GM12891 (cell line): ENCODE measurements at regions not wholly inside any gene's neighbourhood (a gene's known extent, or its start where the extent isn't known, plus 50 kb on each side); places are given as distances from the start of the nearest gene placed in this dataset.

Source experiments
- DNase-seq: peaks from one replicate; pipeline ENCODE4 v3.0.0; 2011; ENCODE audit warnings: low spot score; ENCODE audit not compliant: insufficient read length
- FAIRE-seq: peaks from 2 replicates; lab custom pipeline; 2011; peaks lifted over from hg19 to GRCh38; lab: Jason Lieb, UNC
- PAX5 ChIP-seq: IDR thresholded peaks from 2 replicates; pipeline ENCODE4 v1.6.1; 2011; ENCODE audit warnings: low read length, moderate library complexity, mild to moderate bottlenecking; ENCODE audit not compliant: insufficient read depth, severe bottlenecking
- POLR2A ChIP-seq: IDR thresholded peaks from 2 replicates; pipeline ENCODE4 v1.6.1; 2011; ENCODE audit warnings: low read depth, low read length, control low read depth
- POLR2AphosphoS5 ChIP-seq: IDR thresholded peaks from 2 replicates; pipeline ENCODE4 v1.6.1; 2011; ENCODE audit warnings: low read depth, low read length, control low read depth
- POU2F2 ChIP-seq: IDR thresholded peaks from 2 replicates; pipeline ENCODE4 v1.6.1; 2011; ENCODE audit warnings: low read depth, mild to moderate bottlenecking, control low read depth, low read length, moderate library complexity
- SPI1 ChIP-seq: IDR thresholded peaks from 2 replicates; pipeline ENCODE4 v1.6.1; 2011; ENCODE audit warnings: low read depth, low read length, control low read depth
- TAF1 ChIP-seq: IDR thresholded peaks from 2 replicates; pipeline ENCODE4 v1.6.1; 2011; ENCODE audit warnings: low read depth, low read length, control low read depth

GRCh38 chr9:108272349-108272899 lies 583.4 kb downstream of the ACTL7B start:
- FAIRE-seq (no peak), DNase-seq (no peak)
- TF ChIP-seq POU2F2: no peak
- TF ChIP-seq POLR2A: no peak
- TF ChIP-seq PAX5: no peak
- no peak for TF ChIP-seq SPI1
- TF ChIP-seq POLR2AphosphoS5: no peak
- TF ChIP-seq TAF1: no peak

GRCh38 chr9:108271646-108272348 lies 584.0 kb downstream of the ACTL7B start:
- DNase-seq (no peak), FAIRE-seq (no peak)
- TF ChIP-seq TAF1: no peak
- TF ChIP-seq SPI1: no peak
- TF ChIP-seq POLR2AphosphoS5: no peak
- TF ChIP-seq PAX5: no peak
- TF ChIP-seq POLR2A: no peak
- TF ChIP-seq POU2F2: no peak

- DNase-seq: no peak
- TF ChIP-seq TAF1 (no peak), POLR2AphosphoS5 (no peak), PAX5 (no peak), POU2F2 (no peak), POLR2A (no peak), SPI1 (no peak)
- no peak for FAIRE-seq
Measured at GRCh38 chr9:108271236-108271635, 584.5 kb downstream of the ACTL7B start.

GRCh38 chr9:108270561-108270960 lies 585.2 kb downstream of the ACTL7B start:
- FAIRE-seq (no peak), DNase-seq (no peak)
- TF ChIP-seq PAX5 (no peak), POLR2A (no peak), POLR2AphosphoS5 (no peak), SPI1 (no peak)

- DNase-seq: no peak
- FAIRE-seq: no peak
- TF ChIP-seq SPI1 (no peak), TAF1 (no peak), POU2F2 (no peak), POLR2A (no peak), POLR2AphosphoS5 (no peak), PAX5 (no peak)
Measured at GRCh38 chr9:108270051-108270450, 585.7 kb downstream of the ACTL7B start.

- DNase-seq: no peak
- FAIRE-seq: no peak
- TF ChIP-seq SPI1 (no peak), POLR2A (no peak), TAF1 (no peak), PAX5 (no peak), POLR2AphosphoS5 (no peak), POU2F2 (no peak)
Measured at GRCh38 chr9:108269371-108269770, 586.4 kb downstream of the ACTL7B start.

GRCh38 chr9:108265065-108265464 lies 590.7 kb downstream of the ACTL7B start:
- TF ChIP-seq TAF1 (no peak), POLR2AphosphoS5 (no peak), POU2F2 (no peak), SPI1 (no peak), PAX5 (no peak), POLR2A (no peak)
- no peak for FAIRE-seq
- no peak for DNase-seq

GRCh38 chr9:108264093-108264492 lies 591.7 kb downstream of the ACTL7B start:
- no peak for TF ChIP-seq POLR2AphosphoS5
- TF ChIP-seq POLR2A: no peak
- no peak for TF ChIP-seq POU2F2
- no peak for TF ChIP-seq PAX5
- TF ChIP-seq SPI1: no peak
- FAIRE-seq (no peak), DNase-seq (no peak)

- no peak for TF ChIP-seq SPI1
- TF ChIP-seq POLR2AphosphoS5: no peak
- no peak for TF ChIP-seq PAX5
- TF ChIP-seq POLR2A: no peak
- no peak for TF ChIP-seq POU2F2
- DNase-seq (no peak), FAIRE-seq (no peak)
Measured at GRCh38 chr9:108262836-108263235, 593.0 kb downstream of the ACTL7B start.

- FAIRE-seq: no peak
- no peak for TF ChIP-seq POU2F2
- TF ChIP-seq POLR2AphosphoS5: no peak
- TF ChIP-seq TAF1: no peak
- TF ChIP-seq PAX5: no peak
- TF ChIP-seq SPI1: no peak
- TF ChIP-seq POLR2A: no peak
Measured at GRCh38 chr9:108259917-108260675, 595.7 kb downstream of the ACTL7B start.

More at GRCh38 chr9:108259917-108260675, 595.7 kb downstream of the ACTL7B start:
- no peak for DNase-seq
